Neural cell (in vitro differentiated cells): ENCODE measurements at regions not wholly inside any gene's neighbourhood (a gene's known extent, or its start where the extent isn't known, plus 50 kb on each side); places are given as distances from the start of the nearest gene placed in this dataset.

Experiments
- MXI1 ChIP-seq: fragments of 450-650 bp; conservative IDR thresholded peaks from 2 replicates; pipeline ENCODE4 v1.6.1; 2014; ENCODE audit warnings: antibody characterized with exemption, mild to moderate bottlenecking; ENCODE audit not compliant: poor library complexity, severe bottlenecking
- POLR2AphosphoS5 ChIP-seq: IDR thresholded peaks from 2 replicates; pipeline ENCODE4 v1.6.1; 2012
- TAF1 ChIP-seq: IDR thresholded peaks from 2 replicates; pipeline ENCODE4 v1.6.1; 2012; ENCODE audit warnings: low read depth
- TF ChIP-seq, protein P1 (sequence below): fragments of 450-650 bp; IDR thresholded peaks from 2 replicates; pipeline ENCODE4 v1.5.1; 2014; ENCODE audit warnings: antibody characterized with exemption, mild to moderate bottlenecking, moderate library complexity; ENCODE audit not compliant: poor library complexity, severe bottlenecking

DNA sequence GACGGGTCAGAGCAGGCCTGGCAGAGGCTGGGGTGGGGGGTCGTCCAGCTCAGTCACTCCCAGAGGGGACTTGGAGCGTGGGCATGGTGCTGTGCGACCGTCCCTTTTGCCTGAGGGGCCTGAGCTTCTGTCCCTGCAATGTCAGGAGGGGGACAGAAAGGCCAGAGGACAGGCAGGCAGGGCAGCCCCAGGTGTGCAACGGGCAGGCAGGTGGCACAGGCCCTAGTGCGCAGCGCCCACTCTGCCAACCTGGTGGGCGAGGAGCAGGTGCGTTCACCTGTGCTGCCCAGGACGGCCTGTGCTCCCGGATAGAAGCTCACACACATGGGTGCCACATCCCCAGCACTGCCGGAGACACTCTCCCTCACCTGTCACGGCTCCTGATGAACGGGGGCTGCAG, 78.7 kb upstream of the SLCO4A1 start:
- TF ChIP-seq, protein P1, sequence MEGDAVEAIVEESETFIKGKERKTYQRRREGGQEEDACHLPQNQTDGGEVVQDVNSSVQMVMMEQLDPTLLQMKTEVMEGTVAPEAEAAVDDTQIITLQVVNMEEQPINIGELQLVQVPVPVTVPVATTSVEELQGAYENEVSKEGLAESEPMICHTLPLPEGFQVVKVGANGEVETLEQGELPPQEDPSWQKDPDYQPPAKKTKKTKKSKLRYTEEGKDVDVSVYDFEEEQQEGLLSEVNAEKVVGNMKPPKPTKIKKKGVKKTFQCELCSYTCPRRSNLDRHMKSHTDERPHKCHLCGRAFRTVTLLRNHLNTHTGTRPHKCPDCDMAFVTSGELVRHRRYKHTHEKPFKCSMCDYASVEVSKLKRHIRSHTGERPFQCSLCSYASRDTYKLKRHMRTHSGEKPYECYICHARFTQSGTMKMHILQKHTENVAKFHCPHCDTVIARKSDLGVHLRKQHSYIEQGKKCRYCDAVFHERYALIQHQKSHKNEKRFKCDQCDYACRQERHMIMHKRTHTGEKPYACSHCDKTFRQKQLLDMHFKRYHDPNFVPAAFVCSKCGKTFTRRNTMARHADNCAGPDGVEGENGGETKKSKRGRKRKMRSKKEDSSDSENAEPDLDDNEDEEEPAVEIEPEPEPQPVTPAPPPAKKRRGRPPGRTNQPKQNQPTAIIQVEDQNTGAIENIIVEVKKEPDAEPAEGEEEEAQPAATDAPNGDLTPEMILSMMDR = no peak
- no peak for TF ChIP-seq MXI1
- TF ChIP-seq TAF1 = no peak
- no peak for TF ChIP-seq POLR2AphosphoS5
